Forelimb muscle (tissue), 1 donor: ENCODE measurements at regions not wholly inside any gene's neighbourhood (a gene's known extent, or its start where the extent isn't known, plus 50 kb on each side); places are given as distances from the start of the nearest gene placed in this dataset.

Experiments used
- DNase-seq: peaks from one replicate; pipeline ENCODE4 v3.0.0-alpha.2; 2013; ENCODE audit warnings: low read depth

DNA sequence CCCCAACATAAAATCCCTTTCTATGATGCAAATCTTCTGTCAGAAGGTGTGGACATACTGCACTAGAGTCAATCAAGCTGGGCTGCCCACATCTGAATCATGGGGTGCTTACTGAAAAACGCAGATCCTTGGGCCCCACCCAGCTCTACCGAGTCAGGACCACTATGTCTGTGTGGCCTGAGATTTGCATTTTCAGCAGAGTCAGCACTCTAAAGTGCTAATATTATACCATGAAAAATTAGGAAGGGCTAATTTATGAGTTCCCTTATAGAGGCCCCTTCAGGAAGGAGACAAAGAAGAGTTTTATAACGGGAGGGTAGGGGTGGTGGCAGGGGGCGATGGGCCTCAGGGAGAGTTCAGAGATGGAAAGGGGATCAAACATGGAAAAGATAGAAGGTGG is 163.3 kb upstream of the NABP1 start:
- no peak for DNase-seq

DNA sequence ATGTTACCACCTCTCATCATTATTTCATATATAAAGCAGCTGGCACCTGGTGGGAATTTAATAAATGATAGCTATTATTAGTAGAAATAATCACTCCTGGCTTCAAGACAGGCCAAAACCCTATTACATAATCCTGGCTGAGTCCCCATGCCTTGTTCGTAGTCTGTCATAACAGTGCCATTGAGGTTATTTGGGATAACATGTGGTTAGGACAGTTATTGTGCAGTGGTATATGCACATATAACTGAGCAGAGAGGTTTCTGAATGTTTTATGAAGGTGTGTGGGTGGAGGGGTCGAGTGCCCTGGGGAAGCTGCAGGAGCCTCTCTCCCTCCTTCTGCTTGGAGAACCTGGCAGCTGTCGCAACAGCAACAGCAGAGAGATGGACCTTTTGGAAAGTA is 162.4 kb upstream of the NABP1 start:
- no peak for DNase-seq

GRCh38 chr2:191516260-191516659 is 161.7 kb upstream of the NABP1 start:
- no peak for DNase-seq

- DNase-seq: no peak
Observed at GRCh38 chr2:191521608-191522208, 156.2 kb upstream of the NABP1 start.

DNA sequence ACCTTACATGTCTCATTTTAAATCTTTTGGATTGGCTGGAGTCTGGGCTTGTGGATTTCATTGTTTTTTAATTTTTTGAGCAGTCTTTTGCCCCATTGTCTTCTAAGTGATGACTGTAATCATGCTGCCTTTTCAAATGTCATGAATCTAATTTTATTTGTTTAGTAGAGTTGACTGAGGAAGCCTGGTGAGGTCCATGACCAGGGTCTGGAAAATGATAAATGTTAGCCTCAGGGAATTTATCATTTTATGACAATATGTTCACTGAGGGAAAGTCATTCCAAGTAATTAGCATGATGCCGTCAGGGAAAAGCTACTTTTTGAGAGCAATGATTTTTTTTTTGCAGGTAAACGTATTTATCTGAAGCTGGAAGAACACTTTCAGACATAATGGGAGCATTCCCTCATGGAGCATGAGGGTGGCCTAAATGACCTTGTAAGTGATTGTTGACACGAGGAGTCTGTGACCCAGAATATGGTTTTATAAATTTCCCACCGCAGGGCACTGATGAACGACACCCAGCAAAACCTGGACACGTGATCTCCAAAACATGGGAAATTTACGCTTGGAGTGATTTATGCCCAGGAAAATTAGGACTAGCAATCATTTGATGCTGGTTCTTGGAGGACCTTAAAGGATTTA is 155.3 kb upstream of the NABP1 start:
- DNase-seq: no peak

DNA sequence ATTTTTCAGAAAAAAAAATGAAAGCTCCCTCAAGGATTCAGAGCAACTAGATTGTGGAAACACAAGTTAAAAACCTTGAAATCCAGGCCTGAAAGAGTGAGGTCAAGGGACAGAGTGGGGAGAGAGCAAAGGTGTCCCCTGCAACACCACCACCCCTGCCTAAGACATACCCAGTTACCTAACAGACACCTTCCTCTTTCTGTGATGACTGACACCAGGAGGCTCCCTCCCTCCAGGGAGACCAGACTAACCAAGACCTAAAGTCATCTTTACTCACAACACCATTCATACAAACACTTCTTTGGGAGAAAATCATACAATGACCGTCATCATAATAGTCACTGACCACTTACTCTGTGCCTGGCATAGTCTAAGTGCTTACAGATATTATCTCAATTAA is 151.8 kb upstream of the NABP1 start:
- DNase-seq: no peak

DNA sequence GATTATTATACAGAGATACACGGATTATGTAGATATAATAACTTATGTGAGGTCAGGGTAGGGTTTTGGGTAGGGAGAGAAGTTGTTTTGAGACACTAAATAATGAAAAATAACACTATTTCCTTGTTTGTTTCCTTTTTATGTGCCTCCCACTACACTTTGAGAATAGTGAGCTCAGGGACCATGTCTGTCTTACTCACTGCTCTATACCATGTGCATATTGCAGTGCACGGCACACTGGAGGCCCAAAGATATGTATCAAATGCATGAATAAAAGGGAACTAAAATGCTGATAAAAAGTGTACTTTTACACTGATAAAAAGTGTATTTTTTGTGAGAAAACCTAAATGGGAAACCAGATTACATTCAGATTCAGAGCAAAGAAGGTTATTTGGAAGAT is 151.4 kb upstream of the NABP1 start:
- DNase-seq: no peak

DNA sequence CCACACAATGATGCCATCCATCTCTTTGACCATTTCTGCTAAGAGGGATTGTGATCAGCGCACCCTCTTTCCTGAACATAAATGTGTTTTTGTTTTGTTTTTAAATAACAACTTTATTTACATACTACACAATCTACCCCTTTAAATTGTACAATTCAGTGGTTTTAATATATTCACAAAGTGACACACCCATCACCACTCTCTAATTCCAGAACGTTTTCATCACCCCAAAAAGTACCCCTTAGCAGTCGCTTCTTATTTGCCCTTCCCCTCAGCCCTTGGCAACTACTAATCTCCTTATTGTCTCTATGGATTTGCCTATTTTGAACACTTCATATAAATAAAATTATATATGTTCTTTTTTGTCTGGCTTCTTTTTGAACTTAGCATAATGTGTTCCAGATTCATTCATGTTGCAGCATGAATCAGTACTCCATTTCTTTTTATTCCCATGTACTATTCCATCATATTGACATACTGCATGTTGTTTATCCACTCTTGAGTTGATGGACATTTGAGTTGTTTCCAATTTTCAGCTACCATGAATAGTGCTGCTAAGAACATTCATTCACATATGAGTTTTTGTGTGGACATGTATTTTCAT is 150.9 kb upstream of the NABP1 start:
- no peak for DNase-seq

- no peak for DNase-seq
Observed at GRCh38 chr2:191530618-191531017, 147.3 kb upstream of the NABP1 start.

DNA sequence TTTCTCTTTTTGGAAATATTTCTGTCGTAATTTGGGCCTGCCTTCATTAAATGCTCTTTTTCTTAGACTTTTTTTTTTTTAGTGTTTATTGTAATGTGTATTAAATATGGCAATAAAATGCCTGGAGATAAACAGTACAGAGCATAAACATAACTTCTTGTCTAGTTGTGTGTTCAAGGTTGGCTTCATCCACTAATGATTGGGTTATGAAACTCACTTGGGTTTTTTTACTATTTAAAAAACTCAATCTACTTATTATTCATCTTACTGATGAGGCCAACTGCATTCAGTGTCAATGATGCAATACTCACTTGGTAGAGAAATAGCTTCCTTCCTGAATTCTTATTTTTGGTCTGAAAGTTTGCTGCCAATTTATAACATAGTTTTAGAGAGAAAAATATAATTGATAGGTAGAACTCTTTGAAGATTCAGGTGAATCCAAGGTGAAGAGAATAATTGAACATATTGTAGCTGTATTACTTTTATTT is 144.2 kb upstream of the NABP1 start:
- DNase-seq: no peak

DNA sequence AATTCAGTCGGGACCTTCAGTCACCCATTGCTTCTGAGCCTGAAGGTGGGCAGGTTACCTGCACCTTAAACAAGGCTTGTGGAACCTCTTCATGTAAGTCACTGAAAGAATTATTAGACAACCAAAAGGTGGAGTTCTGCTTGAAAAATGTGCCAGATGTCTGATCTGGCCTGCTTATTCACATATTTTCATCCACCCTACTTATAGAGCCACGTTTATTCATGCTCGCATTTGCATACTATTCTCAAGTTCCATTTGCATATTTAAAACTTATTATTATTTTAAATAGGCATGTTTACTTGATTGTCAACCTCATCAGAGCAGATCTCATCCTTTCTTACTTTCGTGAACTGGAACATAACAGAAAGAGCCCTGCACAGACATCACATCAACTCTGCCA is 140.0 kb upstream of the NABP1 start:
- no peak for DNase-seq

- no peak for DNase-seq
Observed at GRCh38 chr2:191538334-191538903, 139.5 kb upstream of the NABP1 start.

GRCh38 chr2:191539068-191539467 is 138.9 kb upstream of the NABP1 start:
- no peak for DNase-seq

DNA sequence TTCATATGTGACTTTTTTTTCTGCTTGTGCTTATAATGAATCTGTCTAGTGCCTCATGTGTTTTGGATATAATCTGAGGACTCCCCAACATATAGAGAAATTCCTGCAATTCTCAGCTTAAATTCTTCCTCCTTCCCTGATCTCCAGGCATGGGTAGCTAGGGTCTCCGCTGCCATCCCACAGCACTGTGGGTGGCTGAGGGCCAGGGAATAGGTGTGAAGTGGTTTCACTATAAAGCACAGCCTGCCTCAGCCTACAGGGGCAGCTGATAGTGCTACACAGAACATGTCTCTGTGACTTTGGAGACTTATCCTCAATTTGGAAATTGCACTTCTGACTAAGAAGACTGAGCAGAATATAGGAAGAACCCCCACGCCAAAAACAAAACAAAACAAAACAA is 137.3 kb upstream of the NABP1 start:
- no peak for DNase-seq

DNA sequence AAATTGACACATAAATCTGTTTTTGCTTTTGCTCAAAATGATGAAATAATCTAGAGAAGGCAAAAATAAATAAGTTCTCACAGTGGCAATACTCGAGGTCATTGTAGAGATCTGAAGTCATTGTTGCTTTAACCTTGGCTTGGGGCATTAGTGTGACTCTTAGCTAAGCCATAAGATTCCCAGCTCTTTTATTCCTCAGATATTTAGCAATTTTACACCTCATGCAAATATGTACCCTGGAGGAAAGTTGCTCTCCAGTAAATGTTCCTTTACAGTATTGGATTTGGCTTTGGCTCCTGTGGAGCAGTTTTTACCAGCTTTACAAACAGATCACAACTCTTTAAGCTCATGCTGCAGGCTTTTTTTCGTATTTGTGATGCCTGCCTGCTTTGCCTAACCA is 134.2 kb upstream of the NABP1 start:
- no peak for DNase-seq

DNA sequence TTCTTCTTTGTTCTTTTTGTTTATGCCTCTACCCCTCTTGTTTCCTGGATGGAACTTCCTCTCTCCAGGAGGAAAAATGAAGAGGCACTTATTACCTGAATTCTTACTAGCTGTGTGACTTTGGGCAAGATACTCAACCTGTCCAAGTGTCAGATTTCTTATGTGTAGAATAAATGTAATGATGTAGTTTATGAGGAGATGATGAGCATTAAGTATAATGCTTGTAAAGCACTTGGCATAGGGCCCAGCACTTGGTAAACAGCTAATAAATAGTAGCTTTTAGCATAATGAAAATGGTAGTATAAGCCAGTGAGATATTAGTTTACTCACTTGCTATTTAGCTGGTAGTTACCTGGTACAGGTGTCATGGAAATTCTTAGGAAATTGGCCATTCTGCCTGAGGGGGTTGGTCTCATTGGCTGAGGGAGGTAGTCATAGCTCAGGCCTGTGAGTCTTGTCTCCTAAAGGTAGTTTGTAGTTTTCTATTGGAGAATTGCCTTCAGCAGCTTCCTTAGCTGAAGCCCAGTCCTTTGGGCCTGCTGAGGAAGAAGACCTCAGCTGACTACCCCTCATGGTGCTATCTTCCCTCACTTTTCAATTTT is 133.4 kb upstream of the NABP1 start:
- DNase-seq: no peak

DNA sequence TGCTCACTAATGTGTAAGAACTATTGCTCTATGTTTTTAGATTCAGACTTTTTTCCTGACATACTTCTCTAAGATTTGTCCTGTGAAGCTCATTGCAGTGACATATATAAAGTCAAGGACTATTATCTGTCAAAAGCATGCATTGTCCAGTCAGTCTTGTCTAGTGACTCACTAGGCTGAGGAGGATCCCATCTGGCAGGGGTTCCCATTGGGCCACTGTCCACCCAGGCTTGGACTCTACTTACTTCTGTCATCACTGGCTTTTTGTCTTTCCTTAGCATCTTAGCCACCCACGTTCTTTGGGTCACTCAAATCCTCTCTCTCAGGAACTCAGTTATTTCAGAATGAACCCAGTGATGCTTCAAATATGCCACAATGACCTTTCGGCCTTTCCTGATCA is 132.6 kb upstream of the NABP1 start:
- DNase-seq: no peak

DNA sequence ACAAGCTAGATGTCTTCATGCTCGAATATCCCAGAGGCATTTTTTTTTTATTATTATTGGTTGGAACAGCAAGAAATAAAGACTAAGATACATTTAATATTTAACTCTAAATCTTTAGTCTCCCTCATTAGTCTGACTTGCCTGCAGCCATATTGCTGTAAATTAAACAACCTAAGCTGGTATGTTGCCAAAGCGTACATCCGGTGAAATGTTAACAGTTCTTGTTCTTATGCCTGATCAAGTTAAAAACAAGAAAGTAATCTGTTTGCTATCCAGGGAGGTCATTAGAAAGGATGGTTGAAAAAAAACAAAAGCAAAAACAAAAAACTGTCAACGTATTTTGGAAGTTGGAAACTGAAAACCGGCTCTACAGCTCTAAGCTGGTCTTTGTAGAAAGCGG is 125.9 kb upstream of the NABP1 start:
- no peak for DNase-seq

- DNase-seq: no peak
Observed at GRCh38 chr2:191554240-191554639, 123.7 kb upstream of the NABP1 start.

DNA sequence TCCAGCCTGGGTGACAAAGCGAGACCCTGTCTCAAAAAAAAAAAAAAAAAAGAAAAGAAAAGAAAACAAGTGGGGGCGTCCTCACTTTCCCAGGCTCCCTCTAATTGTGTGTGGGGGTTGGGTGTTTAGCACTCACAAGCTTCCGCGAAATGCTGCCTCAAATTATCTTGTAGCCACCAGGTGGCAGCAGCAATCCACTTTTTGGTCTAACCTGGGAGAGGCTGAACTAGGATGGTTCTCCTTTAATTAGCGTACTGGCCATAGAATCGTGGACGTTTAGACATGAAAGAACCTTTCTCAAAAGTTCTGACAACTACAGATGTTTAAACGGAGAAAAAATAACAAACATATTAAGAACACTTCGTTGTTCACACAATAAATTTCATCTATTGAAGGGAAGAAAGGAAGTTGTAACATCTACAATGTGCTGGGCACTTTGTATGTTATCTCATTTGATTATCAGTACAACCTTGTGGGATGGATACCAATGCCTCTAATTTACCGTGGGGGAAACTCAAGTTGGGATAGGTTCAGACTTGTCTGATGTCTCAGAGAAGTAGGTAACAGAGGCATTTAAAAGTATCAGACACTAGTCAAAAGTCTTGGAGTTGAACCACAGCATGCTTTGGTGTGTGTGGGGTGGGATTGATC is 122.7 kb upstream of the NABP1 start:
- DNase-seq: peak; percentile 65

- DNase-seq: no peak
Observed at GRCh38 chr2:191556463-191556862, 121.5 kb upstream of the NABP1 start.

DNA sequence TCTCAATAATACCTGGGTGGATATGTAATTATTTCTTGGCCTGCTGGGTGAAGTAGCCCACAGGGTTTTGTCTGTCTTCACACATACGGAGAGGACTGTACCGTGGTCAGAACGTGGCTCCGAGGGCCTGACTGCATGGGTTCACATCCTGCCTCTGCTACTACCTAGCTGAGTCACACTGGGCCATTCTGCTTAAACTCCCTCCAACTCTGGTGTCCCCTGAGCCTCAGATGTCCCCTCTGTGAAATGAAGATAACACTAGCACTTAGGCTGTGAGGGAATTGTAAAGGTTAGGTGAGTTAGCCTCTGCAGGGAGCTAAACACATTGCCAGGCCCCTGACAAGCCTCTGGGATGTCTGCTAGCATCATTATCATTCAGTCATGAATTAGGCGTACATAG is 120.1 kb upstream of the NABP1 start:
- DNase-seq: no peak
